ENCODE measurements at regions not wholly inside any gene's neighbourhood (a gene's known extent, or its start where the extent isn't known, plus 50 kb on each side); places are given as distances from the start of the nearest gene placed in this dataset.

DNA sequence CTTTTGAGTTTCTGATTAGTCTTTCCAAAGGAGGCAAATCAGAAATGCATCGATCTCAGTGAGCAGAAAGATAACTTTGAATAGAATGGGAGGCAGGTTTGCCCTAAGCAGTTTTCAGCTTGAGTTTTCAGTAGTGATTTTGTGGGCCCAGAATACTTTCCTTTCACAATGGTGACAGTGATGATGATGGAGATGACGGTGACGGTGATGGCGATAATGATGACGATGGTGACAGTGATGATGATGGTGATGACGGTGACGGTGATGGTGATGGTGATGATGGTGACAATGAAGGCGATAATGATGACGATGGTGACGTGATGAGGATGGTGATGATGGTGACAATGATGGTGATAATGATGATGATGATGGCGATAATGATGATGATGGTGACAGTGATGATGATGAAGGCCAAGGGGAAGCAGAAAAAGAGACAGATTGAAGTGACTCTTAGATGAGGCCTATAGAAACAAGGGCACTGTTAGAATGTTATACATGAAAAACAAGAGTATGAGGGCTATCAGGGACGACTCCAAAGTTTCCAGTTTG is 153.4 kb upstream of the B3GAT1 start:
- no peak for DNase-seq

DNA sequence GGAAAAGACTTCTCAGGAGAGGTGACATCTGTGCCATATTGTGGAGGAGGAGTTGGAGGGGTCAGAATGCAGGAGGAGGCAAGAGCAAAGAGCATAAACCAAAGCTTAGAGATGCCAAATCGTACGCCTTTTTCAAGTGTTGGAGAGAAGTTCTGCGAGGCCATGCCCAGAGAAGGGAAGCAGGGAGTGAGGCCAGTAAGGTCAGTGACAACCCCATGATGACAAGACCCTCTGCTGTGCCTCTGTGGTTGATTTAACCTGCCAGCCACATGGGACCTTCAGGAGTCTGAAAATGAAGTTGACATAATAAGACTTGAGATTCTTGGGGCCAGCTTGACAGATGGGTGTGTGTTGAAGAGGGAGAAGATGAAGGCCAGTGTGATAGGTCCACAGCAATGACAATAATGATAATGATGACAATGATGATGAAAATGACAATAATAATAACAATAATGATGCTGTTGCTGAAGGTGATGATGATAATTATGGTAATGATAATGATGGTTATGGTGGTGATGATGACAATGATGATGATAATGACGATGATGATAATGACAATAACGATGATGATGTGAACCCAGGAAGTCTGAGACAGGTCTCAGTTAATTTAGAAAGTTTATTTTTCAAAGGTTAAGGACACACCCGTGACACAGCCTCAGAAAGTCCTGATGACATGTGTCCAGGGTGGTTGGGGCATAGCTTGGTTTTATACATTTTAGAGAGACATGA is 152.6 kb upstream of the B3GAT1 start:
- no peak for DNase-seq

DNA sequence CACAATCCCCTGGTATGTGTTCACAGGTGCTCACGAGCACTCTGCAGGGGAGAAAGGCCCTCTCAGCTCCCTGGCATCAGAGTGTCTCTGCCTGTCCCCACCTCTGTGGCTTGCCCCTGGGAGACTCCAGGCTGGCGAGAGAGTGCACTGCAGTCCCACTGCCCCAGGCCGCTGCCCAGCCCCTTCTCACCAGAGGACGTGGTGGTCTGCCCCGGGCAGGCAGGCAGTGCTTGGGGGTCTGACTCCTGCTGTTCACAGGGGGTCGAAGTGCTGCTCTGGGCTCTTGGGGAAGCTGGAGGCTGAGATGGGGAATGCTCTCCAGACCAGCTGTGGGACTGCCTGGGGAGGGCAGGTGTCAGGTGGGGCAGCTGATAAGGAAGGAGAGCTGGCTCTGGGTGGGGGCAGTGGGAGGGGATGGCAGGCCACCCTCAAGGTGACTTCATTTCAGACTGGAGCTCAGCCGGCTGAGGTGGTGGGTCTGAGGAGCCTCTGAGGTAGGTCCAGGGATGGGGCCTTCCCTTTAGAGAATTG is 151.0 kb upstream of the B3GAT1 start:
- DNase-seq = no peak

DNA sequence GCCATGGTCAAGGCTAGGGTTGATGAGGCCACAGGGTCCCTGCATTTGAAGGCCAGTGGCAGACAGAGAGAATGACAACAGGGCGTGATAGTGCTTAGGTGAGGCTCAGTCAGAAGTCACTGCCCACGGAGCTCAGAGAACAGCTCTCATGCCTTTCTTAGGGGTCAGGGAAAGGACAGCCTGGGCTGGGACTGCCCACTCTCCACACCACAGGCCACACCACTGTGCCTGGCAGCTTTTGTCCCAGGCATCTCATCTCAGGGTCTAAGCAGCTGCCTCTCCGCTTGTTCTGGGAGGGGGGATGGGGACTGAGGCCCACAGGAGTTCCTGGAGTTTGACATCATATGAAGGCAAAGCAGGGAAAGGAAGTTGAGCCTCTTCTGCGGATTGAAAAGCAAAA is 150.2 kb upstream of the B3GAT1 start:
- DNase-seq = no peak

DNA sequence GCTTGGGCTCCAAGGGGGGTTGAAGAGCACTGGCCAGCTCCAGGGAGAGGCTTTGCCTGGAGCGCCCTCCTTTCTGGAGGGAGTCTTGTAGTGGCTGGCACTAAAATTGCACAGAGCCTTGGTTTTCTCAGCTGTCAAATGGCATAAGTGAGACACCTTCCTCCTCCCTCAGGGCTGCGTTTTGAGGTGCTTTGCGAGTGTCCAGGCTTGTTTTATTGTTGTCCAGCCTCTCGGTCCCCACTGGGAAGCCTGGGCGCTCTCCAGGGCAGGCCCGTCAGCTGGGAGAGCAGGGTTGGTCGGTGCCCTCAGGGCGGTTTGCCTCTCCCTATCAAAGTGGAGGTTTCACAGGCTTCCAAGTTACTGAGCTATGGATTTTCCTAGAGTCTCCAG is 149.3 kb upstream of the B3GAT1 start:
- no peak for DNase-seq

DNA sequence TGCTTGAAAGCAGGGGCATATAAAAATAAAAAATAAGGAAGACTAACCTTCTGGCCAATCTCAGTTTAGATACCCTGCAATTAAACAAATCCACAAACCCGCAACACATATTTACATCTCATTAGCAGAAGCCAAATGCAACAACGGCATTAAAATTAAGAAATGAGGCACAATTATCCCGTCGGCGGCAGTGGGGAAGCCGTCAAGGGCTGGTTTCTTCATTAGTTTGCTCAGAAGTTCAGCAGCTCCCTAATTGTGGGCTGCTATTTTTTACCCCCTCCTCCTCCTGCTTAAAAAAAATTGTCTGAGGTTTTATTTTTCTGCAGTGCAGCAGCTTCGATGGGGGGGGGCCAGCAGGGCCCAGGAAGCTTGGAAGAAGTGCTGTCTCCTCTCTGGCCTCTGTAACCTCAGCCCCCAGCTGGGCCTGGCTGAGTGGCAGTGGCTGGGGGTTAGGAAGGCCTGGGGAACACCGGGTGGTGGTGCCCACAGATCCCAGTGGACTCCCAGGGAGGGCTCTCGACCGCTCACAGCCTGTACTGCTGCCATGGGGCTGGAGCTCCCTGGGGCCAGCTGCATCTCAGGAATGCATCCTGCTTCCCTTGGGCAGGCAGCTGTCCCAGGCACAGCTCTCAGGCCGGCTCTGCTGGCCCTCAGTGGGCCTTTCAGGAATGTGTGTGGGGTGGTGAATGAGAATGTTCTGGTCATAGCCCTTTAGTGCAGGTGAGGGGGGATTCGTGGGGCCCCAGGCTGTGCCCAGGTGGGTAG is 148.7 kb upstream of the B3GAT1 start:
- DNase-seq = no peak

DNA sequence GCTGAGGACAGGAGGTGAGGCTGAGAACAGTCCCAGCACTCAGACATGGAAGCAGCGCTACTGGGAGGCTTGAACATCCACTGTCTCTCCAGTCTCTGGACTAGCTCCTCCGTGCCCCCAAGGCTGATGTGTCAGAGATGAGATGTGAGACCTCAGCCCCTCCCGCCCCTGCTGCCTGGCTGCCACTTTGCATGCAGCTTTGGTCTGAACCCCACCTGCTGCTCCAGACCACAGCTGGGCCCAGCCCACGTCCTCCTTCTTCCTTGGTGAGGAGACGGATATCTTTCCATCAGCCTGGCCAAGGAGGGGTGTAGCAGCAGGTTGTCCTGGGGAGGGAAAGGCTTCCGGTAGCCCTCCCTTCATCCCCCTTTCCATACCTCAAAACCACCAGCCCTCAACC is 148.0 kb upstream of the B3GAT1 start:
- DNase-seq = no peak

DNA sequence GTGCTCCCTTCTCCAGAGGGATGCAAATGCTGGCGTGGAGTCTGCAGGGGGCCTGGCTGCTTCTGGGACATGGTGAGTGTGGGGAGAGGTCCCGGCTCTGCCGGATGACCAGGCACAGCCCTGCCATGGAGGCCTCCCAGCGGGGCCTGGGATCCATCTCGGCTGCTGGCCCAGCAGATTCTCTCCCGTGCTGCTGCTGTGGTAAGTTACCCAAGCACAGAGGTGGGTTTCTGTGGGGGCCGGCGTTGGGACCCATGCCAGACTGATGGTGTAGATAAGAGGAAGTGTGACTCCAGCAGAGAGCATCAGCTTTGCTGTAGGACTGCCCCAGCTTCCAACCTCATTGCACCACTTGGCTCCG is 147.5 kb upstream of the B3GAT1 start:
- DNase-seq = no peak

DNA sequence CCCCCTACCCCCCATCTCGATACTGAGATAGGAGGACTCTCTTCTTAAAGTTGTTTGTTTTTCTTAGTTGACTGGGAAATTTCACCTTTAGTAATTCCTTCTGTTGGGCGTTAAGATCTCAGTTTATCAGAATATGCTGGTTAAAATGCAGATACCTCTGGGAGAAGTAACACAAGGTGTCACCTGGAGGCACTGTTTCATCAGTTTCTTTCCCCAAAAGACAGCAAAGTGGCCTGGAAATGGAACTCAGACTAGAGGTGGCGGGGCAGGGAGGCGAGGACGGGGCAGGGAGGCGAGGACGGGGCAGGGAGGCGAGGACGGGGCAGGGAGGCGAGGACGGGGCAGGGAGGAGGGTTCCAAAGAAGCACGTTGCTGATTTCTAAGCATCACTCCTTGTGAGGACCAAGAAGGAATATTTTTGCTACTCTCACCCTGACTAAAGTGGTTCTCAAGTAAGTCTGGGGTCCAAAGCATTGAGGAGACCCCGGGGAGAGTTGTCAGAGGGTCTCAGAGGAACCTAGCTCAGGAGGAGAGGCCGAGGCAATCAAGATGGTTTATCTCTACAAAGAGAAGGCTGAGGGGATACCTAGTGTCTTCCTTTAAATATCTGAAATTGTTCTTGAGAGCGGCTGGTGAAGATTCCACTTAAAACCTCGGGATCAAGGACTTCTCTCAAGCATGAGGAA is 147.0 kb upstream of the B3GAT1 start:
- DNase-seq = no peak

DNA sequence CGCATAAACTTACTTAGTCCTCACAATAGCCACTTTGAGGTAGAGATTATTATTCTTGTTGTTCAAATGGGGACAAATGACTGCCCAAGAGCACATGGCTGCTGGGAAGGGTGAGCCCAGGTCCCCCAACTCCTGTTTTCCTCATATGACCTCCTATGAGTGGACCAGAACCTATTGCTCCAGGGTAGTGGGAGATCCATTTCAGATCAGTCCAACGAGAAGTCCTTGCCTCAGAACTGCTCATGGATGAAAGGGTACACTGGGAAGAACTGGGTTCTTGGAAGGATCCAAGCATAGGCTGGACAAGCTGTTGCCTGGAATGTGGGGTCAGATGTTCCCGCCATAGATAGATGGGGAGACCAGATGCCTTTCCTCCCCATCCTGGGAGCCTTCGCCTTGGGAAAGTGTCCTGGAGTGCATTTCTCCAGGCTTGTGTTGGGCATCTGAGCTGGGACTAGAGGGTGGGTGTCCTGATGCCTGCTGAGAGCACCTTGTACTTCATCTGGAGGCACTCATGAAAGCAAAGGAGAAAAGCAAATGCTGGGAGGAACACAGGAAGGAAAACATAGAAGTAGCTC is 146.3 kb upstream of the B3GAT1 start:
- DNase-seq = no peak

DNA sequence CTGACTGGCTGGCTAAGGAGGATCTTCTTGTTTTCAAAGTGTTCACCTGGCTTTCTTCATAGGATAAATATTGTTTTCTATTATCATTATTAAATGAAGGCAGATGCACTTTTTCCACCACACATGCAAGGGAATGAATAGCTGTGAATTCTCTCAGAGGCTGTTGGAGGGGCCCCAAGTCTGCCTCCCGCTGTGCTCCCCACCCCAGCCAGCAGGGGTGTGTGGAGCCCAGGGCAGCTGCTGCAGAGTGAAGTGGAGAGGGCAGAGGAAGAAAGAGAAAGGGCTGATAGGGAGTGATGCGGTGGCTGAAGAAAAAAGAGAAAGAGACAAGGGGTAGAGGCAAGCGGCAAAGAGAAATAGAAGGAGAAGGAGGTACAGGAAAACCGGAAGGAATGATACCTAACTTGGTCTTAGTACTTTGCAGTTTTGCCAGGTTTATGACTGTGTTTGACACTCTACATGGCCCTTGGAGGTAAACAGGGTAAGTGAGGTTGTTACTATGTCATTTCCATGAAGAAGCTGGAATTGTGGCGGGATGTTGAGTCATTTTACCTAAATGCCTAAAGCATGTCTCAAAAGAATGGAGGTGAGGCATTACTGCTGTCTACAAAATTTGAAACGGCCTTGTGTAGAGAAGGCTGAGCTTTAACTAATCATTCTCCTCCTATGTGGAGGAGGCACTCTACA is 145.7 kb upstream of the B3GAT1 start:
- no peak for DNase-seq

DNA sequence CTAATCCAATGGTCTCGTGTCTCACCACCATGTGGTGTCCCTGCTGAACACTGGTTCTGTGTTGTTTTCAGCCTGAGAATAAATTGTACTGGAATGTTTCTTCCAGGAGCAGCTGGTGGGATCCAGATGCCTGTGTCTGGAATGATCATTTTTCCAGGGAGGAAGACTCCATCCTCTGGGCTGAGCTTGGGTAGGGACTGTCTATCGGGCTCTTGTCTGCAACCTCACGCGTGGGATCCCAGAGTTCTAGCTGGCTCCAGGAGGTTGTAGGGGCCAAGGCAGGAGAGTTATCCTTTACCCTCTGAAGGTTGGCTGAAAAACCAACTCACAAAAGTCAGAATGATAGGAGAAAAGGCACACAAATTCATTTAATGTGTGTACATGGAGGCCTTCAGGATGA is 144.1 kb upstream of the B3GAT1 start:
- DNase-seq = no peak

DNA sequence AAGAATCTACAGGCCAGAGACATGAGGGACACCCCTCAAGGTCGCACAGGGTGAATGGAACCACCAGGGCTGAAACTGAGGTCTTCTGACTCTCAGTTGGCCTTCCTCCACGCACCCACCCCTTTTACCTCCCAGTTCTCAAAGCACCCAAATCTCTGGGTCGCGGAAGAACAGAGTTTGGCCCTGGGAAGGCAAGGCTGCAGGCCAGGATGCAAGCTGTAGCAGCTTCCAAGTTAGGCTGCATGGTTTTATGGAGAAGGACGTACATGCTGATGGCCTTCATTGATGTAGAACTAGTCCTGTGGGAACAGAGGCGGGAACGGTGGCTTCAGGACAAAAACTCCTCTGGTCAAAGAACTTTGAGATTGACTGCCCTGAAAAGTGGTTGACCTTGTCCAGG is 143.5 kb upstream of the B3GAT1 start:
- no peak for DNase-seq

DNA sequence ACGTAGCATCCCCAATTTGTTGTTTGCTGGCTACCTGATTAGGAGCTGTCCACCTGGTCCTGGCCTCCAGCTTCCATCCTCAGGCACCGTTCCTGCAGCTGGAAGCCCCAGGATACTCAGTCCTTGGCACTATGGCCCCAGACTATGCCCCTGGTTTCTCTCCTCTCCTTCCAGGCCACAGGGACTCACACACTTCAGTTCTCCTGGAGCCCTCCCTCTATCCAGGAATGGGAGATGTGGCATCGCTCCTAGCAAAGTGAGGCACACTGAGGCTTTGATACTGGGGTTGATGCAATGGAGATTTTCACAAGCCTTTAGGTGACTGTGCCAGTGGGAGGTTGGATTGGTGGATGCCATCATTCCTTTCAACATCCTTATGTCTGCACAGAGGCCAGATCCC is 142.8 kb upstream of the B3GAT1 start:
- DNase-seq = no peak

DNA sequence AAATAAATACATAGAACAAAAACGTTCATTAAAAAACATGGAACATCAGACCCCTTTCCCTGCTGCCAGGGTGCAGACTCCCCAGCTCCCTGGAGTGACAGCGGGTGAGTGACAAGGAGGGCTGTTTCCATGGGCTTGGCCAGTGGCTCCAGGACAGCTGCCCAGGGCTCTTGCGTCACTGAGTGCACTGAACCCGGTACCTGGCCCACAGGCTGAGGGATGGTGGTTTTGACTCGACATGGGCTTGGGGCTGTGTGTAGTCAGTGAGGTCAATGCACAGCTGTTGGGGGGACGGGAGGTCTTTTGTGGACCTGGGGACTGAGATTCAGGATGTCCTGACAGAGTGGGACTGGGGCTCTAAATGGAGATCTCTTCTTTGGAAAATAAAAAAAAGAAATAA is 142.1 kb upstream of the B3GAT1 start:
- no peak for DNase-seq

DNA sequence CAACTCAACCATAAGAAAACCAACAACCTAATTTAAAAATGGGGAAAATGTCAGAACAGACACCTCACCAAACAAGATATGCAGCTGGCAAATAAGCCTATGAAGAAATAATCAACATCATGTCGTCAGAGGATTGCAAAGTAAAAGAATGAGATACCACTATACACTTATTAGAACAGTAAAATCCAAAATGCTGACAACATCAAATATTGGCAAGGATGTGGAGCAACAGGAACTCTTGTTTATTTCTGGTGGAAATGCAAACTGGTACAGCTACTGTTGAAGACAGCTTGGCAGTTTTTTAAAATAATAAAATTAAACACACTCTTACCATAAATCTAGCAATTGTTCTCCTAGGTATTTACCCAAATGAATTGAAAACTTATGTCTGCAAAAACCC is 140.7 kb upstream of the B3GAT1 start:
- DNase-seq = no peak

DNA sequence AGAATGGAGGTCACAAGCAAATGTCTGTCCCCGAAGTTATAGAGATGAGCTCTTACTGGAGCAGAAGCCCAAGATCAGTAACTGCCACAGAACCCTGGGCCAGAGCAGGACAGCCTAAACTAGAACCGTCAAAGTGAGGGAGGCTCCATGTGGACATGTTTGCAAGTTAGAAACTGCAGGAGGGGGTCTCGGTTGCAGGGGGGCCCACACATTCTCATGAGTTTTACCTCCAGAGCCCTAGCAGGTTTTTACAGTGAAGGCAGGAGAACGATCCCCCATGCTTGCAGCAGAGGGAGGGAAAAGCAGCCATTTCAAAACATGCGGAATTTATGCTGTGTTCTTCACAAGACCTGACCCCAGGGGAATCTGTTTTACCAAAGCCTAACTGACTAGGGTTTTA is 133.5 kb upstream of the B3GAT1 start:
- no peak for DNase-seq

DNA sequence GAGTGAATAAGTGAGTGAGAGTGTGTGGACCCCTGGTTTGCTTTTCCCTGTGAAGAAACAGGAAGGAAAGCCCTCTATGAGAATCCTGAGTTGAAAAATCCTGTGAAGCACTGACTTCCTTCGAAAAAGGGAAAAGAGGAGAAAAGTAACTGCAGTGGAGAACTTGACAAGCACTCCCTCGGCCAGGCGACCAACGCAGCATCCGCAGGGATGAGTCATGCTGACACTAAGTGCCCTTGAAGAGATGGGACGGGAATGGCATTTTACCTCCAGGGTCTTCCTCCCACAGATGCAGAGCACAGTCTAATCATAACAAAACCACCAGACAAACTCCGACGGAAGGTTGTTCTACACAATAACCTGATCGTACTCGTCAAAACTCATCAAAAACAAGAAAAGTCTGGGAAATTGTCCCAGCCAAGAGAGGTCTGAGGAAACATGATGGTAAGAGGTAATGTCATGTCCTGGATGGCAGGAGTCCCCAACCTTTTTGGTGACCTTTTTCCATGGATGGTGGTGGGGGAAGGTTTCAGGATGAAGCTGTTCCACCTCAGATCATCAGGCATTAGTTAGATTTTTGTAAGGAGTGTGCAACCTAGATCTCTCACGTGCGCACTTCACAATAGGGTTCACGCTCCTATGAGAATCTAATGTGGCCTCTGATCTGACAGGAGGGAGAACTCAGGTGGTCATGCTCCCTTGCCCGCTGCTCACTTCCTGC is 132.2 kb upstream of the B3GAT1 start:
- DNase-seq = no peak

DNA sequence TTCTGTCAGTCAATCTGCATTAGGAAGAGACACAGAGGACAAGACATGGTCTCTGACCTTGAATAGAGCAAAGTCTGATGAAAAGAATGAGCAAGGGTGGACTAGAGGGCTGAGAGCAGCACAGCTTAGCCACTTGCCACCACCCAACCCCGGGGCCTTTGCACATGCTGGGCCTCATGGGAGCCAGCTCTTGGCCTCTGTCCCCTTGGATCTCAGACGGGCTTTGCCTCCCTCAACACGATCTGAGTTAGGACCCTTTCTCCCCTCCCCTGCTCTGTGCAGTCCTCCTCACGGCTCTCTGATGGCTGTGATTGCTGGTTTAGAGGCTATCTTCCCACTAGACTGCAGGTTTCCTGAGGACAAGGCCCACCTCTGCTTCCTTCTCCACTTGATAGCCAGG is 131.6 kb upstream of the B3GAT1 start:
- DNase-seq = no peak

DNA sequence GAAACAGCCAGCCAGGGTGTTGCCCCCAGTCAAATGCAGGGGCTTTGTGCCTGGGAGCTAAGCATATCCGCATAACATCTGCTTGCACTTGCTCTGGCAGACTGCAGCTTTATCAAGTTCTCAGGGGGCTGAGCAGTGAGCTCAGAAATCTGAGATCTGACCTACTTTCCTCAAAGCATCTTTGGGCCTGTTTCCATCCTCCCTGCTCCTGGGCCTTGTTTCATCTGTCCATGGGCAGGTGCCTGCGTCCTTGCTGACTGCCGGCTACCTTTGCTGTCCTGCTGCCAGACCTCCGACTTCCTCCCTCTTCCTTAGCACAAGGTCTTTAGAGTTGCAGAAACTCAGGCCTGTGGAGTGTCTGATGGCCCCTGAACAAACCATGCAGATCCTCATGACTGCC is 131.2 kb upstream of the B3GAT1 start:
- no peak for DNase-seq

DNA sequence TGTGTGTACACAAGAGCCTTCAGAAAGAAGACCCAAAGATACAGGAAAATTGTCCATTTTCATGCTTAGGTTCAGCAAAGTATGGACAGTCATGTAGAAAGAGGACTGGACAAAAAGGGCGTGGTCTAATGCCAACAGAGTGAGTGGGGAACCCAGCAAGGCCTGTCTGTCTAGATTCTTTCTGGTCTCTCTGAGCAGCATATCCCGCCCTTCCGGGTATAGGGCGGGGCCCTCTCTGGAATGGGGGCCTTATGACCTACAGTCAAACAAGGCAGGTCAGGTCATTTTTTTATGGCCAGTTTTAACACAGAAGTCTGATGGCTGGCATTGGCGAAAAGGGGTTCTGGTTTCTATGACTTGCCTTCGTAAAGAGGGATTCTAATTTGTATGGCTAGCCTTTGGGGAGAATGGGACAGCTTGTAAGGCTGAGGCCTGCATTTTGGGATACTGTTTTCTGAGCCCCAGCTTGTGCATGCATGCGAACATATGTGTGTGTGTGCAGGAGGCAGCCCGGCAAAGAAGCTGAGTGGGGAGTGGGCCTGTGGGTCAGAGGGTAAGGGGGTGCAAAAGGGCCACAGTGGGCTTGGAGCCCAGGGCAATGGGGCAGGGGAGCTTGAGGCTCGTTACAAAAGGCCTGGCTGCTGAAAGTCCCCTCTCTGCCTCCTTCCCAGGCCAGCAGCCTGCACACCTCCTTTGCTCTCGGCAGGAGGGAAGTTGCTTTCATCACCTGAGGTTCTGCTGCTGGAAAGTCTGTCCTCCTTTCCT is 130.5 kb upstream of the B3GAT1 start:
- DNase-seq = no peak

Data from stimulated activated CD4-positive, alpha-beta T cell treated with anti-CD3 and anti-CD28 coated beads, Interleukin-15, amount 100 ng/mL, for 24 hours (primary cell).